ENCODE measurements at regions not wholly inside any gene's neighbourhood (a gene's known extent, or its start where the extent isn't known, plus 50 kb on each side); places are given as distances from the start of the nearest gene placed in this dataset.
"Not testable (repeated sequence)": the region's sequence is repeated elsewhere in the genome, so short reads cannot be mapped to it uniquely, and the experiment has no call there.

- intact Hi-C loops (cut with DNase I, micrococcal nuclease) = no loop called here
- ATAC-seq (no peak), DNase-seq (no peak)
- TF ChIP-seq, protein P1, sequence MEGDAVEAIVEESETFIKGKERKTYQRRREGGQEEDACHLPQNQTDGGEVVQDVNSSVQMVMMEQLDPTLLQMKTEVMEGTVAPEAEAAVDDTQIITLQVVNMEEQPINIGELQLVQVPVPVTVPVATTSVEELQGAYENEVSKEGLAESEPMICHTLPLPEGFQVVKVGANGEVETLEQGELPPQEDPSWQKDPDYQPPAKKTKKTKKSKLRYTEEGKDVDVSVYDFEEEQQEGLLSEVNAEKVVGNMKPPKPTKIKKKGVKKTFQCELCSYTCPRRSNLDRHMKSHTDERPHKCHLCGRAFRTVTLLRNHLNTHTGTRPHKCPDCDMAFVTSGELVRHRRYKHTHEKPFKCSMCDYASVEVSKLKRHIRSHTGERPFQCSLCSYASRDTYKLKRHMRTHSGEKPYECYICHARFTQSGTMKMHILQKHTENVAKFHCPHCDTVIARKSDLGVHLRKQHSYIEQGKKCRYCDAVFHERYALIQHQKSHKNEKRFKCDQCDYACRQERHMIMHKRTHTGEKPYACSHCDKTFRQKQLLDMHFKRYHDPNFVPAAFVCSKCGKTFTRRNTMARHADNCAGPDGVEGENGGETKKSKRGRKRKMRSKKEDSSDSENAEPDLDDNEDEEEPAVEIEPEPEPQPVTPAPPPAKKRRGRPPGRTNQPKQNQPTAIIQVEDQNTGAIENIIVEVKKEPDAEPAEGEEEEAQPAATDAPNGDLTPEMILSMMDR (IDR thresholded peaks at IDR 0.05) = no peak
- Histone ChIP-seq H3K4me3 (no peak overlapping the region), H3K36me3 (ENCODE audit: low read depth) (no peaks in the 10 kb centered on the region), H3K9me3 (peaks cover 12% of the 10 kb centered on the region), H3K4me1 (ENCODE audit: low read depth) (no peaks in the 10 kb centered on the region)
Measured at GRCh38 chr13:62377838-62378237, 962.2 kb upstream of the PCDH20 start.

- ATAC-seq (no peak), DNase-seq (no peak)
- H3K4me3 ChIP-seq = no peak overlapping the region
- no peaks in the 10 kb centered on the region for H3K36me3 ChIP-seq (ENCODE audit: low read depth)
- no peaks in the 10 kb centered on the region for H3K4me1 ChIP-seq (ENCODE audit: low read depth)
- TF ChIP-seq, protein P1 (IDR thresholded peaks at IDR 0.05) = no peak
- H3K9me3 ChIP-seq = peaks cover 10% of the 10 kb centered on the region
- intact Hi-C loops (cut with DNase I, micrococcal nuclease) = no loop called here
Measured at GRCh38 chr13:62375653-62376052, 960.0 kb upstream of the PCDH20 start.

- TF ChIP-seq, protein P1 (IDR thresholded peaks at IDR 0.05) = no peak
- Histone ChIP-seq H3K4me3 (no peak overlapping the region), H3K36me3 (ENCODE audit: low read depth) (no peaks in the 10 kb centered on the region), H3K9me3 (no peaks in the 10 kb centered on the region), H3K4me1 (ENCODE audit: low read depth) (no peaks in the 10 kb centered on the region)
- intact Hi-C loops (cut with DNase I, micrococcal nuclease) = no loop called here
- ATAC-seq = no peak
- no peak for DNase-seq
Measured at GRCh38 chr13:62371737-62372136, 956.1 kb upstream of the PCDH20 start.

DNA sequence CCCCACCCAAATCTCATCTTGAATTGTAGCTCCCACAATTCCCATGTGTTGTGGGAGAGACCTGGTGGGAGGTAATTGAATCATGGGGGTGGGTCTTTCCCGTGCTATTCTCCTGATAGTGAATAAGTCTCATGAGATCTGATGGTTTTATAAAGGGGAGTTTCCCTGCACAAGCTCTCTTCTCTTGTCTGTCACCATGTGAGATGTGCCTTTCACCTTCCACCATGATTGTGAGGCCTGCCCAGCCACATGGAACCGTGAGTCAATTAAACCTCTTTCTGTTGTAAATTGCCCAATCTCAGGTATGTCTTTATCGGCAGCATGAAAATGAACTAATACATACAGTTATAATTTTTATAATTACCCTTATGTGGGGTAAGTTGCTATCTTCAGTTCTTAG is 952.3 kb upstream of the PCDH20 start:
- H3K4me3 ChIP-seq; H3K4me1 ChIP-seq (ENCODE audit: low read depth); H3K9me3 ChIP-seq; intact Hi-C loops (cut with DNase I, micrococcal nuclease); DNase-seq; H3K36me3 ChIP-seq (ENCODE audit: low read depth); ATAC-seq: not testable (repeated sequence)

DNA sequence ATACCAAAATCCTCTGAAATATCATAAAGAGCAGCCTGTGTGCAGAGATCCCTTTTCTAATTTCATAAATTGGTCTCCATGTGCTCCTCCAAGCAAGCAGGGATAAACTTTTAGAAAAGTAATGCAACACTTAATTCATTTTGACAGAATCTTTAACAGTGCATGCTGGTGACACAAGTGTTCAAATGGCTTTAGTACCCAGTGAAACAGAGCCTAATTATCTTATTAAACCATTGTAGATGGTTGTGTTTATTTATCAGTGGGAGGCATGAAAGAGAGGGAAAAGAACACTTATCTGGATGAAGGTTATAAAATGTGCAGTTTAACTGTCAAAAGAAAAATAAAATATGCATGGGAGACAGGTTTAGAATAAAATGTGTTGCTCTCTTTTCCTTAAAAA is 945.0 kb upstream of the PCDH20 start:
- DNase-seq (no peak), ATAC-seq (no peak)
- H3K4me1 ChIP-seq (ENCODE audit: low read depth) = no peaks in the 10 kb centered on the region
- TF ChIP-seq, protein P1 (IDR thresholded peaks at IDR 0.05) = no peak
- intact Hi-C loops (cut with DNase I, micrococcal nuclease) = no loop called here
- H3K4me3 ChIP-seq = no peak overlapping the region
- H3K9me3 ChIP-seq = peaks cover 4% of the 10 kb centered on the region
- H3K36me3 ChIP-seq (ENCODE audit: low read depth) = no peaks in the 10 kb centered on the region

GRCh38 chr13:62358646-62358932 is 942.9 kb upstream of the PCDH20 start:
- ATAC-seq (no peak), DNase-seq (no peak)
- TF ChIP-seq, protein P1 (IDR thresholded peaks at IDR 0.05) = no peak
- H3K4me1 ChIP-seq (ENCODE audit: low read depth) = no peaks in the 10 kb centered on the region
- no peak overlapping the region for H3K4me3 ChIP-seq
- H3K9me3 ChIP-seq = peaks cover 9% of the 10 kb centered on the region
- no peaks in the 10 kb centered on the region for H3K36me3 ChIP-seq (ENCODE audit: low read depth)
- intact Hi-C loops (cut with DNase I, micrococcal nuclease) = no loop called here

Measured in mucosa of descending colon (tissue), 3 donors.